NK-92 (cell line): ENCODE measurements at regions not wholly inside any gene's neighbourhood (a gene's known extent, or its start where the extent isn't known, plus 50 kb on each side); places are given as distances from the start of the nearest gene placed in this dataset.
"Not testable (repeated sequence)": the region's sequence is repeated elsewhere in the genome, so short reads cannot be mapped to it uniquely, and the experiment has no call there.

ENCODE experiments used
- DNase-seq: peaks from one replicate; lab custom pipeline; 2025; ENCODE audit not compliant: unreplicated experiment; lab: John Stamatoyannopoulos, UW

DNA sequence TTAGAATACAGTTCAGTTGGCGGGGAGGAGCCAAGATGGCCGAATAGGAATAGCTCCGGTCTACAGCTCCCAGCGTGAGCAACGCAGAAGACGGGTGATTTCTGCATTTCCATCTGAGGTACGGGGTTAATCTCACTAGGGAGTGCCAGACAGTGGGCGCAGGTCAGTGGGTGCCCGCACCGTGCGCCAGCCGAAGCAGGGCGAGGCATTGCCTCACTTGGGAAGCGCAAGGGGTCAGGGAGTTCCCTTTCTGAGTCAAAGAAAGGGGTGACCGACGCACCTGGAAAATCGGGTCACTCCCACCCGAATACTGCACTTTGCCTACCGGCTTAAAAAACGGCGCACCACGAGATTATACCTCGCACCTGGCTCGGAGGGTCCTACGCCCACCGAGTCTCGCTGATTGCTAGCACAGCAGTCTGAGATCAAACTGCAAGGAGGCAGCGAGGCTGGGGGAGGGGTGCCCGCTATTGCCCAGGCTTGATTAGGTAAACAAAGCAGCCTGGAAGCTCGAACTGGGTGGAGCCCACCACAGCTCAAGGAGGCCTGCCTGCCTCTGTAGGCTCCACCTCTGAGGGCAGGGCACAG, 631.5 kb upstream of the NECTIN3 start:
- not testable (repeated sequence) for DNase-seq

DNA sequence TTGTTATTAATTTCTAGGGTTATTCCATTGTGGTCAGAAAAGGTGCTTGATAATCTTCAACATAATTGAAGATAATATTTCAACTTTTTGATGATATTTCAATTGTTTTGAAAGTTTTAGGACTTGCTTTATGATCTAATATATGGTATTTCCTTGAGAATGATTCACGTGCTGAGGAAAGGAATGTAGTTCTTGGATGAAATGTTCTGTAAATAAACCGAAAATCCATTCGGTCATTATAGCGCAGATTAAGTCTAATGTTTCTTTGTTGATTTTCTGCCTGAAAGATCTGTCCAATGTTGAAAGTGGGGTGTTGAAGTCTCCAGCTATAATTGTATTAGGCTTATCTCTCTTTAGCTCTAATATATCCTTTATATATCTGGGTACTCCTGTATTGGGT, 617.5 kb upstream of the NECTIN3 start:
- DNase-seq, result no peak

DNA sequence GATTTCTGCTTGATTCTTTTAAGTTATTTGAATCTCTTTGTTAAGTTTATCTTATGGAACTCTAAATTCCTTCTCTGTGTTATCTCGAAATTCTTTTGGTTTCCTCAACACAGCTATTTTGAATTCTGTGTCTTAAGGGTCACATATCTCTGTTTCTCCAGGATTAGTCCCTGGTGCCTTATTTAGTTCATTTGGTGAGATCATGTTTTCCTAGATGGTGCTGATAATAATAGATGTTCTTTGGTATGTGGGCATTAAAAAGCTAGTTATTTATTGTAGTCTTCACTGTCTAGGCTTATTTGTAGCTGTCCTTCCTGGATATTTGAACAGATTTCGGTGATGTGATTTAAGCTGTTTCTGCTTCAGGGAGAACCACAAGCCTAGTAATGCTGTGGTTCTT, 615.6 kb upstream of the NECTIN3 start:
- DNase-seq, result no peak

DNA sequence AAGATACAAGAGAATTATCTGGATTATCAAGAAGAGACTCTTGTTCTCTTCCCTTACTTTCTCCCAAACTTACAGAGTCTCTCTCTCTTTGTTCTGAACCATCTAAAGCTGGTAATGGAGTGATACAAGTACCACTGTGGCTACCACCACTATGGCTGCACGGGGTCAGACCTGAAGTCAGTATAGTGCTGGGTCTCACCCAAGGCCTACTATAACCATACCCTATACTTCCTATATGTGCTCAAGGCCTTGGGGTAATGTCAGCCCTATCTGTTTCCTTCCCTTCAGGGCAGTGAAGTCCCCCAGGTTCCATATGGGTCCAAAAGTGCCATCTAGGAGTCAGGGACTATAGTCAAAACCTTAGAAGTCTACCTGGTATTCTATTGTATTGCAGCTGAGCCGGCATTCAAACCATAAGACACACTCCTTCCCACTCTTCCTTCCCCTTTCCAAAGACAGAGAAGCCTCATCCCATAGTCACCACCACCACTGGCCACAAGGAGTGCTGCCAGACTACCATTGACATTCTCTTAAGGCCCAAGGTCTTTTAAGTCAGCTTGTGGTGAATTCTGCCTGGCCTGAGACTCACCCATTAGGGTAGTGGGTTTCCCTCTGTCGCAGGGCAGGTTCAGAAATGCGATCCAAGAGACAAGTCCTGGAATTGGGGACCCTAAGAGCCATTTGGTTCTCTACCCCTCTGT, 615.0 kb upstream of the NECTIN3 start:
- no peak for DNase-seq

DNA sequence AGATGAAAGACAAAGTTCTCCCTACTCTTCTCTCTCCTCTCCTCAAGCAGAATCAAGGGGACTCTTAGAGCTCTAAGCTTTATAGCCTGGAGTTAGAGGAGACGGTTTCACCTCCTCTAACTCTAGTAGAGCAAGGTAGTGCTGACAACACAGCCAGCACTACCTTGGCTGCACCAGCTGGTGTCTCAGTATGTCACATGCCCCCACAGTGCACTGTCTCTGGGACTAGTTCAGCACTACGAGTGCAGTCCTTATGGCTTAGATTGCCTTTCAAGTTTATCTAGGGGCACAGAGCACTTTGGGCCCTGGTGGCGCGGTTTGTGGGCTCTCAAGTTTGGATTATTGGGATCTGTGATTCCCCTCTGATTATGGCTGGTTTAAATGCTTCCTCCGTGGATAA, 614.1 kb upstream of the NECTIN3 start:
- DNase-seq, result no peak

DNA sequence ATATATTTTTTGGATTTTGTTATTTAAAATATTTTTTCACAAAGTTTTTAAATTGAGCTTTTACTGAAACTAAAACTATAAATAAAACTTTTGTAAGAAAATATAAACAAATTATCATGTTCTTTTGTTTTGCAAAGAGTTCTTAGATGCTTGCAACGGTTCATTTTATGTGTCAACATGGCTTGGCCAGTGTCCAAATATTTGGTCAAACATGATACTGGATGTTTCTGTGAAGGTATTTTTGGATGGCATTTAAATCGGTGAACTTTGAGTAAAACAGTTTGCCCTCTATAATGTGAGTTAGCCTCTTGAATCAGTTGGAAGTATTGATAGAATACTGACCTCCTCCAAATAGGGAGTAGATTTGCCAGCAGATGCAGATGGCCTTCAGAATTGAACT, 612.6 kb upstream of the NECTIN3 start:
- no peak for DNase-seq

DNA sequence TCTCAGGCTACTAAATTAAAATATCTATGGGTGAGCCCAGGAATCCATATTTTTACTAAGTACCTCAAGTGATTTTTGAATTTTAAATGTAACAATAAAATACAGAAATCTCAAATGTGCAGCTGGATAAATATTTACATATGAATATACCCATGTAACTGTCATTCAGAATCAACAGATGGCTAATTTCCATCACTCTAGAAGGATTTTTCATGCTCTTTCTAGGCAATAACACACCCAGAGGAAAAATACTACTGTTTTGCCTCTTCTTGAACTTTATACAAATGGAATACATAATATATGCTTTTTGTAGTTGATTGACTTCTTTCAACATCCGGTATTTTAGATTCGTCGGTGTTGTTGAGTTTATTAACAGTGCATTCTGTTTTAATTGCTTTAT, 601.3 kb upstream of the NECTIN3 start:
- no peak for DNase-seq

DNA sequence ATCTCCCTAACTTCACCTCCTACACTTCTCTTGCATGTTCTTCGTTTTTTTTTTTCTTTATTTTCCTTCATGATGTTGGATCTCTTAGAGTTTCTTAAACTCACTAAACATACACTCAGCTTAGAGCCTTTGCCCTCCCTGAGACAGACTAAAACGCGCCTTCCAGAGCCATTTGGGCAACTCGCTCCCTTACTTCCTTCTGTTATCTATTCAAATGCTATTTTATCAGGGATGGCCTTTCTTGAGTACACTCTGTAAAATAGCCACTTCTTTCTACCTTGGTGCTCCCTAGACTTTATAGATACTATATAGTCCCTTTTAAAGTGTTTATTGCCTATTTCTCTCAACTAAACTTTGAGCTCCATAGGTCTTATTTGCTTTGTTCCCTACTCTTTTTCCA, 598.2 kb upstream of the NECTIN3 start:
- no peak for DNase-seq

DNA sequence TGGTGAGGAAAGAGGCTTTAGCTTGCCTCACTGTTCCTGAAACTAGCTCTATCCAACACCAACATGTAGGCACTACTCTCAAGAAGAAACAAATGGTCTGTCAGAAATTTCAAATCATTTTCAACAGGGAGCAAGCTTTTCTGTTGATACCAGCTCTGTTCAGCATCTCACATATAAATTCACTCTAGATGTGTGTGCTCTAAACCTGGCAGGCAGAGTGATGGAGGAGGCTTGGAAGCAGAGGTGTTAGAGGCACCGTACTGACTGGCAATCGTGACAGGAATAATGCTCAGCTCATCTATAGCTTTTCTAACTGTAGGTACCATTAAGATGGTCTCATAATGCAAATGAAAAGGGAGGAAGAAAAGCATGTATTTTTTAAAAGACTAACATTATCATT, 597.2 kb upstream of the NECTIN3 start:
- DNase-seq, result no peak

DNA sequence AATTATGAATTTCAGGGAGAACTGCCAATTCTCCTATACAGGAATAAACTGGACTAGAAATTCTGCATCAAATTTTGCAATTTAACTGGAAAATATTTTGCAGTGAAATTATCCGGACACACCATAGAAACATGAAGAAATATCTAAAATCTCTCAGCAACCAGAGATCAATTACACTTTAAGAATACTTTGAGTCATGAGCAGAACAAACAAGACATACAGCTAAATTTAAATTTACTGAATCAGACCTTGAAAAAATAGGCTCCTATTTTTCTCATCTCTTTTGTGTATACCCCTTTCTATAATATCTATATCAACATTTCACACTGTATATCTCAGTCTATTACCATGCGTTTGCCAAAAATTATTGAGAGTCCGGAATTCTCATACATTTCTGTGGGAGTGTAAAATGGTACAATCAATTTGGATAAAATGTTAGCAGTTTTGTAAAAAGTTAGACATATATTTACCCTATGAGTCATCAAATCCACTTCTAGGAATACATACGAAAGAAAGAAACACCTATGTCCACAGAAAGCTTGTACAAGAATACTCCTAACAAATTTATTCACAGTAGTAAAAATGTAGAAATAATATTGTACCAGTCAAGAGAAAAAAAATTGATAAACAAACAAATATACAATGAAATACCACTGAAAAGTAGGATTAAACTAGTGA, 593.1 kb upstream of the NECTIN3 start:
- DNase-seq, result no peak

DNA sequence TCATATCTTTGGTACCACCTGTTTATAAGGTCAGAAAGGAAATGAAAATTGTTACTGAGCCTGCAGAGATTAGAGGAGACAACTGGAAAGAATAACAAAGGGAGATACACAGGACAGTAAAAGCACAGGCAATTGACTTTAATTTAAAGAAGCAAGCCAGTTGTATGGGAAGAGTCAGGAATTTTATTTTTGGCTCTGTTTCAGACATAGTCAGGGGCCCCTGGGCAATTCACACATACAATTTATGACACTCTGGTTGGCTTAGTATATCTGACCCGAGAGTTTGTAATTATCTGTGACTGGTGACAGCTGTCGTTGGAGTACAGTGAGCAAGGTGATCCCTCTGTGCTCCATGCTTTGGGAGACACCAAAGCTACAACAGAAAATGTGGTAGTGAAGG, 591.9 kb upstream of the NECTIN3 start:
- DNase-seq, result no peak

DNA sequence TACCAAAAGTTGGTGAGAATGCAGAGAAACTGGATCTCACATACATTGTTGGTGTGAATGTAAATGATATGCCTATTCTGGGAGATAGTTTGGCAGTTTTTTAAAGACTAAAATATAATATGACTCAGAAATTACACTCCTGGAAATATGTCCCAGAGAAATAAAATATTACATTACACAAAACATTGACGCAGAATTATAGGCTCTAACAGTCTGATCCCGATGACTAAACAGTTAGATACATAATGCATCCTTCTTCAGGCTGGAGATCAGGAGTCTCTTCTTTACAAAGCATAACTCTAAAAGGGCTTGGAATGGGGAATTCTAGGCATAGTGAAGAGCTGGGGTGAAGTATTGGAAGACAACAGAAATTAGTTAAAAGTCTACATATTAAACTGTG, 586.2 kb upstream of the NECTIN3 start:
- DNase-seq, result no peak

DNA sequence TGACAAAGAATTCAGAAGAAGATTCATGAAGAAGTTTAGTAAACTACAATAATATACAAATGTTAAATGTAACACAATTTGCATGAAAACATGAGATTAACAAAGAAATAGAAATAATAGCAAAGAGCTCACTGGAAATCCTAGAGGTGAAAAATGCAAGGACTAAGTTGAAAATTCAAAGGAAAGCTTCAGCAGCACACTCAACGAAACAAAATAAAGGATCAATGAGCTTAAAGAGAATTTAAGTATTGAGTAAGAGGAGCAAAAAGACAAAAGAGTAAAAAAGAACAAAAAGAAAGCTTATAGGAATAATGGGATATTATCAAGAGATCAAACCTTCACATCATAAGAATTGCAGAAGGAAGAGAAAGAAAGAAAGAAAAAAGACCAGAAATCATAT, 583.8 kb upstream of the NECTIN3 start:
- DNase-seq, result no peak

DNA sequence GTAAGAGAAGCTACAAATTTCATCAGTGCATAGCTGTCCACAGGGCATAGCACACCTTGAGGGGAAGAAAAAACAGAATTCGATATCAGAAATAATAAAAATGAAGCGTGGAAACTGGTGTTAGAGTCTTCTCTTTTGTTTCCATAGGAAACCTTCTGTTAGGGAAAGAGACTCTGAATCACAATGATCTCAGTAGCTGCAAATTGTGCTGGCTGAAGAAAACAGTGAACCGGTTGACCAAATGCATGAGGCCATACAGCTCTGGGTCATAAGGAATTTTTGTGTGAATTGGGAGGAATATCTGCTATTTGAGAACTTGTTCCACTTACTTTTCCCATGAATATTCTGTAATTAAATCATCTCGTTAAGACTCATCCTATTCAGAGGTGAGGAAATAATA, 580.2 kb upstream of the NECTIN3 start:
- no peak for DNase-seq

DNA sequence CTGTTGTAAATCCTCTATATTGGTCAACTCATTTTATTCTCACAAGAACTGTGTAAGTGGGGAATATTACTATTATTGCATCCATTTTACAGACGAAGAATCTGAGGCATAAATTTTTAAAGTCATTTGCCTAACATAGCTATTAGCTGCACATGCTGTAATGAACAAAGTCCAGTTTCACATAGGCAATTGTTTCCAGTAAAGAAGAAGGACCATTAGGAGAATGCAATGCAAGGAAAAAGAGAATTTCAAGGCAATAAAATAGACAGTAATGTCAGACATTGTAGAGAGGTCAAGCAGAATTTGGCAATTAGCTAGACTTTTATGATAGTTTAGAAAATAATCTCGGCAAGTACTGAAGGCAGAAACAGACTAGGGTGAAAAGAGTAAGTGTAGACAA, 578.7 kb upstream of the NECTIN3 start:
- DNase-seq, result no peak

DNA sequence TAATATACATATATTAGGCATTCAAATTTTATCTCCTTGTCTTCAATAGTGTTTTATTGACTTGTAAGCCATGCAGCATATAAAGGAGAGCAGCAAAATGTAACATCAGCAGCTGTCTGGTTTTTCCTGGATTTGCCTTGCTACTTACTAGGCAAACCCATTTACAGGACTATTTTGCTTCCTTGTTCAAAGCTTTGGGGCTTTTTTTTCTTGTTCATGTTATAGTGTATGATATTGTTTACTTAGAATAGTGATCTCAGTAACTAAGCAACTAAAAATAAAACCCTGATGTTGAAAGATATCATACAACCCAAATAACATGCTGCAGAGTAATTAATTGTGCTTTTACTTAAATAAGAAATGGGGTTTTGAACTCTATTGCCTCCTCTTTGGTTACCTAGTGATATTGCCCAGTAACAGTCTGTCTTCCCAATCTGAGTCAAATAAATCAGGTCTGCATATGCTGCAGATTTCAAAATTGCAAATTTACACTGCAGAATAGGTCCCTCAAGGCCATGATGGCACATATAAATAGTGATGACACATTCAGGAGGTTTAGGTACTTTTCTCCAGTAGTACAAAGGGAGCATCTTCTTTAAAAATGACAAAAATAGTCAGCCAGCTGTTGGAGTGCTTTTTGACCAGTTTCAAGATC, 578.1 kb upstream of the NECTIN3 start:
- no peak for DNase-seq

DNA sequence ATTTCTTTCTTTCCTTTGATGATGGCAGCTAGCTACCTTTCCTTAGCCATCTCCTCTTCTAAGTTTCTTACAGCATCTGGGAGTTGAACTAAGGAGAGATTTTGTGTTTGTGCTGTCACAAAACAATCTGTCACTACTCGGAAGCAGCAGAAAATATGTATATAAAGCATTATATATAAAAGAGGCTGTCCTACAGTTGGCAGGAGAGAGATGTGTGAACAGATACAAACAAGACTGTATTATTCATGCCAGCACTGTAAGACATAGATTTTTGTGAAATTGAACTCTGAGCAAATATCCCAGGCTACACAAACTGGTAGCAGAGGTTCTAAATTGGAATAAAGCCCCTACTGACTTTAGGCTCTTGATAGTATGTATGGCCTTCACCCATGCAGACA, 577.5 kb upstream of the NECTIN3 start:
- DNase-seq, result no peak

DNA sequence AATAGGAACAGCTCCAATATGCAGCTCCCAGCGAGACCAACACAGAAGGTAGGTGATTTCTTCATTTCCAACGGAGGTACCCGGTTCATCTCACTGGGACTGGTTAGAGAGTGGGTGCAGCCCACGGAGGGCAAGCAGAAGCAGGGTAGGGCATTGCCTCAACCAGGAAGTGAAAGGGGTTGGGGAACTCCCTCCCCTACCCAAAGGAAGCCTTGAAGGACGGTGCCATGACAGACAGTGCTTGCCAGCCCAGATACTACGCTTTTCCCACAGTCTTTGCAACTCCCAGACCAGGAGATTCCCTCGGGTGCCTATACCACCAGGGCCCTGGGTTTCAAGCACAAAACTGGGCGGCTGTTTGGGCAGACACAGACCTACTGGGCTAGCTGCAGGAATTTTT, 576.9 kb upstream of the NECTIN3 start:
- DNase-seq, result no peak

DNA sequence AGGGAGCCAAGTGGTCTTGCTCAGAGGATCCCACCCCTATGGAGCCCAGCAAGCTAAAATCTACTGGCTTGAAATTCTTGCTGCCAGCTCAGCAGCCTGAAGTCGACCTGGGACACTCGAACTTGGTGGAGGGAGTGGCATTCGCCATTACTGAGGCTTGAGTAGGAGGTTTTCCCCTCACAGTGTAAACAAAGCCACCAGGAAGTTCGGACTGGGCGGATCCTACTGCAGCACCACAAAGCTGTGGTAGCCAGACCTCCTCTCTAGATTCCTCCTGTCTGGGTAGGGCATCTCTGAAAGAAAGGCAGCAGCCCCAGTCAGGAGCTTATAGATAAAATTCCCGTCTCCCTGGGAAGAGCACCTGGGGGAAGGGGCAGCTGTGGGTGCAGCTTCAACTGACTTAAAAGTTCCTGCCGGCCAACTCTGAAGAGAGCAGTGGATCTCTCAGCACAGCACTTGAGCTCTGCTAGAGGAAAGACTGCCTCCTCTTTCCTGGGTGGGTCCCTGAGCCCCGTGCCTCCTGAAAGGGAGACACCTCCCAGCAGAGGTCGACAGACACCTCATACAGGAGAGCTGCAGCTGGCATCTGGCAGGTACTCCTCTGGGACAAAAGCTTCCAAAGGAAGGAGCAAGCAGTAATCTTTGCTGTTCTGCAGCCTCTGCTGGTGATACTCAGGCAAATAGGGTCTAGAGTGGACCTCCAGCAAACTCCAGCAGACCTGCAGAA, 576.3 kb upstream of the NECTIN3 start:
- no peak for DNase-seq

DNA sequence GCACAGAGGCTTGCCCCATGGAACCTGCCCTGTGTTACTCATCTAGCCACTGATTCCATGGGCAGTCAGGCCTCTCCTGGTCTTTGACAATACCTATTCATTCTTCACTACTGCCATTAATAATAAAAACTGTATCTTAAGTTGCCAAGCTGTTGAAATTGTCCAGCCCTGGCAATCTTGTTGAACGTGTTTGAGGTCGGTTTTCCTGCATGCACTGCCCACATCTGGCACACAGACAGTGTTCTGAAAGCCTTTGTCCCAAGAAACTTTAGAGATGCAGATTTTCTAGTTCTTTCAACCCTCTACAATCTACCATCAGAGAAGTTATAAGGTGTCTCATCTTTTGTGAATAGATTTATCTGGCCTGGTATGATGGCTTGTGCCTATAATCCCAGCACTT, 567.2 kb upstream of the NECTIN3 start:
- DNase-seq, result no peak

DNA sequence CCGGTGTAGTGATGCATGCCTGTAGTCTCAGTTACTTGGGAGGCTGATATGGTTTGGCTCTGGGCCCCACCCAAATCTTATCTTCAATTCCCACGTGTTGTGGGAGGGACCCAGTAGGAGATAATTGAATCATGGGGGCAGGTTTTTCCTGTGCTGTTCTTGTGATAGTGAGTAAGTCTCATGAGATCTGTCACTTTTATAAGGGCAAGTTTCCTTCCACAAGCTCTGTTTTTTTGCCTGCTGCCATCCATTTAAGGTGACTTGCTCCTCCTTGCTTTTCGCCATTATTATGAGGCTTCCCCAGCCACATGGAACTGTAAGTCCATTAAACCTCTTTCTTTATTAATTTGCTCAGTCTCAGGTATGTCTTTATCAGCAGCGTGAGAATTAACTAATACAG, 566.7 kb upstream of the NECTIN3 start:
- DNase-seq, result no peak

DNA sequence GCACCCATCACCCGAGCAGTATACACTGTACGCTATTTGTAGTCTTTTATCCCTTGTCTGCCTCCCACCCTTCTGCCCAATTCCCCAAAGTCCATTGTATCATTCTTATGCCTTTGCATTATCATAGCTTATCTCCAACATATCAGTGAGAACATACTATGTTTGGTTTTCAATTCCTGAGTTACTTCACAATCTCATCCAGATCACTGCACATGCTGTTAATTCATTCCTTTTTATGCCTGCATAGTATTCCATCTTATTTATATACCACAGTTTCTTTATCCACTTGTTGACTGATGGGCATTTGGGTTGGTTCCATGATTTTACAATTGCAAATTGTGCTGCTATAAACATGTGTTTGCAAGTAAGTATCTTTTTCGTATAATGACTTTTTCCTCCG, 564.7 kb upstream of the NECTIN3 start:
- DNase-seq, result no peak
